Retinal pigment epithelial cell (primary cell): ENCODE measurements at regions not wholly inside any gene's neighbourhood (a gene's known extent, or its start where the extent isn't known, plus 50 kb on each side); places are given as distances from the start of the nearest gene placed in this dataset.

ENCODE experiments used
- DNase-seq: peaks from one replicate; pipeline ENCODE4 v3.0.0-alpha.2; 2010; ENCODE audit warnings: low read depth
- H3K4me3 ChIP-seq: 2 replicates; pipeline ENCODE4 v1.5.1; 2011; ENCODE audit warnings: mild to moderate bottlenecking, low read length, control low read depth, moderate library complexity
- TF ChIP-seq, protein P1 (sequence below): conservative IDR thresholded peaks from 2 replicates; pipeline ENCODE4 v1.5.1; 2011; ENCODE audit warnings: low read depth, low read length, control low read depth, inconsistent platforms

DNA sequence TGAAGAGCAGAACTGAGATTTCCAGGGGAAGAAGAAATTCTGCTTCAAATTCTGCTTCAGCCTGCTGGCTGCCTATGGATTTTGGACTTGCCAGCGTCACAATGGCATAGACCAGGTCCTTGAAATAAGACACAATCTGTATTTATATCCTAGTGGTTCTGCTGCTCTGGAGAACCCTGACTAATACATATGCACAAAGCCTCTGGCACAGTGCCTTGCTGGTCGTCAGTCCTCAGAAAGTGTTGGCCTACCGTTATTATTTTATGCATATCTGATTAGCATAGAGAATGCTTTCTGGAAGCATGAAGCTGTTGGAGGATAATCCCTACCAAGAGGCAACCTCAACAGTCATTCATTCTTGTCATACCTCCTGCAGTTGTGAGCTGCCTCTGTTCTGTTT, 213.7 kb downstream of the B3GLCT start:
- TF ChIP-seq, protein P1, sequence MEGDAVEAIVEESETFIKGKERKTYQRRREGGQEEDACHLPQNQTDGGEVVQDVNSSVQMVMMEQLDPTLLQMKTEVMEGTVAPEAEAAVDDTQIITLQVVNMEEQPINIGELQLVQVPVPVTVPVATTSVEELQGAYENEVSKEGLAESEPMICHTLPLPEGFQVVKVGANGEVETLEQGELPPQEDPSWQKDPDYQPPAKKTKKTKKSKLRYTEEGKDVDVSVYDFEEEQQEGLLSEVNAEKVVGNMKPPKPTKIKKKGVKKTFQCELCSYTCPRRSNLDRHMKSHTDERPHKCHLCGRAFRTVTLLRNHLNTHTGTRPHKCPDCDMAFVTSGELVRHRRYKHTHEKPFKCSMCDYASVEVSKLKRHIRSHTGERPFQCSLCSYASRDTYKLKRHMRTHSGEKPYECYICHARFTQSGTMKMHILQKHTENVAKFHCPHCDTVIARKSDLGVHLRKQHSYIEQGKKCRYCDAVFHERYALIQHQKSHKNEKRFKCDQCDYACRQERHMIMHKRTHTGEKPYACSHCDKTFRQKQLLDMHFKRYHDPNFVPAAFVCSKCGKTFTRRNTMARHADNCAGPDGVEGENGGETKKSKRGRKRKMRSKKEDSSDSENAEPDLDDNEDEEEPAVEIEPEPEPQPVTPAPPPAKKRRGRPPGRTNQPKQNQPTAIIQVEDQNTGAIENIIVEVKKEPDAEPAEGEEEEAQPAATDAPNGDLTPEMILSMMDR: no peak
- H3K4me3 ChIP-seq: no peak overlapping the region
- no peak for DNase-seq

DNA sequence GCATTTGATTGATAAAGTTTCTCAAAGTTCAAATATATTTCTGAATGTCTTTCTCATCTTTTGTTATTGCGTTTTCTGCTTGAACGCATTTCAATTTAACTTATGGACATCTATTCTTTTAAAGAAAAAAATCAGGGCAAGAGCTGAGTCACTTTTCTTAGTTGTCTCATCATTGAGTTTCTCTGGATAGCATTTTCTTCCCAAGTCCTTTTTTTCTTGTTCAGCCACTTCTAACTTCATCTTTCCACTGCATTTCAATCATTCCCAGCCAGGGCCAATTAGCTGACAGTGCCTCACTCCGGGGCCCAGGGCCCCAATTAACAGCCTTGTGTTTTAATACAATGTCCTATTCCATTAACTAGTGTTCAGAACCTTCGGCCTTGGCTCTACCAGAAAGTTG, 216.3 kb downstream of the B3GLCT start:
- TF ChIP-seq, protein P1: no peak
- no peak overlapping the region for H3K4me3 ChIP-seq
- no peak for DNase-seq

GRCh38 chr13:31418186-31418585, 218.4 kb downstream of the B3GLCT start:
- H3K4me3 ChIP-seq: no peak overlapping the region
- DNase-seq: no peak
- TF ChIP-seq, protein P1: no peak

DNA sequence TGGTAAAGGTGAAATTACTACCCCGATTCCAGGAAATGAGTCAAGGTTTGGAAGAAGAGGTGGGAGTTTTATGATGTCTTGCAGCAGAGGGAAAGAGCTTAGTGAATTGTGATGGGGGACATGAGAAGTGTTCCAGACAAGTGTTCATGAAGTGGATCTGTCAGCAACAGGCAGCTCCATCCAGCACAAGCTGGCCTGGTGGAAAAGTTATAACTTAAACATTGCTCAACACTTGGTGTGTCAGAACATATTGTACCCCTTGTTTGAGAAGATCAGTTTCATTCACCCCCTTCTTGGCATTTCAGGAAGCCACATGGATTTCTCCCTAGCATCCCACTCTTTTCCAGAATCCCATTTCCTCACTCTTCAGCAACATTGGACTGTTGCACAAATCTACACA, 222.0 kb downstream of the B3GLCT start:
- TF ChIP-seq, protein P1: no peak
- no peak overlapping the region for H3K4me3 ChIP-seq
- no peak for DNase-seq

DNA sequence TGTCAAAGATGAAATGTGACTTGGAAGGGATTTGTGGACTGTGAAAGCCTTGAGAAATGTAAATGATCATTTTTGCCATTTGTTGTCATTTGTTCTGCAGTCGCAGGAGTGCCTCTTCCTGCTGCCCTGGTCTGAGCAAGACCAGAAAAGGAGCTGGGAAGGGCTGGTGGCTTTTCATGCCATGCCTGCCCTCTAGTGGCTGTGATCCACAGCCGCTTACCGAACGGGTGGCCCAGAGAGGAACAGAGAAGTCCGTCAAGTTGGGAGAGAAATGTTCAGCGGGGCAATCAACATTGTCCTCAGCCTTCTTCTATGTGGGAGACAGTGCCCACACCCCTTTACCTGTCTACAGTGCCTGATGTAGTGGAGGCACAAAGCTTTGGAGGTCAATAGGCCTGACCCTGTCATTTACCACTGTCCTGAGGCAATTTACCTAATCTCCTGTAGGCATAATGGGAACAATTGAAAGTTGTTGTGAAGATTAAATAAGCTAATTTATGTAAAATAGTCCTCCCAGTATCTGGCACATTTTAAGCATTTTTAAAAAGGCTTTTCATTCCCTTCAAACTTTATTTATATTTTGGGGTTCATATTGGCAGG, 224.5 kb downstream of the B3GLCT start:
- TF ChIP-seq, protein P1: peak; percentile 98
- peak; percentile 18 for DNase-seq
- no peak overlapping the region for H3K4me3 ChIP-seq

GRCh38 chr13:31426395-31426794, 226.6 kb downstream of the B3GLCT start:
- H3K4me3 ChIP-seq: no peak overlapping the region
- TF ChIP-seq, protein P1: no peak
- DNase-seq: no peak

GRCh38 chr13:31427151-31428100, 227.7 kb downstream of the B3GLCT start:
- DNase-seq: no peak

More at GRCh38 chr13:31427151-31428100, 227.7 kb downstream of the B3GLCT start:
- TF ChIP-seq, protein P1: no peak
- no peak overlapping the region for H3K4me3 ChIP-seq
